Astrocyte of the spinal cord (primary cell): ENCODE measurements at regions not wholly inside any gene's neighbourhood (a gene's known extent, or its start where the extent isn't known, plus 50 kb on each side); places are given as distances from the start of the nearest gene placed in this dataset.

Experiments
- DNase-seq: peaks from one replicate; pipeline ENCODE4 v3.0.0; 2011; ENCODE audit warnings: low read depth, low spot score
- H3K4me3 ChIP-seq: 2 replicates; pipeline ENCODE4 v1.5.1; 2011; ENCODE audit warnings: low read depth, mild to moderate bottlenecking, low read length, moderate library complexity
- CTCF ChIP-seq: IDR thresholded peaks from 2 replicates; pipeline ENCODE4 v1.5.1; 2012; ENCODE audit warnings: low read depth, mild to moderate bottlenecking, low read length, inconsistent platforms
- in situ Hi-C: cut with HindIII; loops from 2 replicates; pipeline ENCODE4 v1.10.0; 2017; ENCODE audit warnings: low sequenced_read_pairs

GRCh38 chr4:114161809-114162208 lies 182.4 kb upstream of the ARSJ start:
- no peak overlapping the region for H3K4me3 ChIP-seq
- in situ Hi-C loops: no loop called here
- TF ChIP-seq CTCF: no peak
- no peak for DNase-seq

- no peak for TF ChIP-seq CTCF
- no peak for DNase-seq
- H3K4me3 ChIP-seq: no peak overlapping the region
- in situ Hi-C loops: no loop called here
These were observed 183.6 kb upstream of the ARSJ start for GRCh38 chr4:114163051-114163450.

- TF ChIP-seq CTCF: no peak
- H3K4me3 ChIP-seq: no peak overlapping the region
- in situ Hi-C loops: no loop called here
- no peak for DNase-seq
These were observed 194.5 kb upstream of the ARSJ start for GRCh38 chr4:114173968-114174367.

GRCh38 chr4:114177628-114178027 lies 198.2 kb upstream of the ARSJ start:
- no peak for TF ChIP-seq CTCF
- no peak overlapping the region for H3K4me3 ChIP-seq
- in situ Hi-C loops: no loop called here
- DNase-seq: no peak

GRCh38 chr4:114178392-114178791 lies 198.9 kb upstream of the ARSJ start:
- no peak for TF ChIP-seq CTCF
- in situ Hi-C loops: no loop called here
- DNase-seq: no peak
- H3K4me3 ChIP-seq: no peak overlapping the region

GRCh38 chr4:114180481-114180880 lies 201.0 kb upstream of the ARSJ start:
- in situ Hi-C loops: no loop called here
- peak; percentile 76 for TF ChIP-seq CTCF
- H3K4me3 ChIP-seq: no peak overlapping the region
- peak; percentile 91 for DNase-seq

- no peak for DNase-seq
- no peak for TF ChIP-seq CTCF
- in situ Hi-C loops: no loop called here
- H3K4me3 ChIP-seq: no peak overlapping the region
These were observed 205.5 kb upstream of the ARSJ start for GRCh38 chr4:114184901-114185300.
